Right lobe of liver (tissue), 4 donors: ENCODE measurements at regions not wholly inside any gene's neighbourhood (a gene's known extent, or its start where the extent isn't known, plus 50 kb on each side); places are given as distances from the start of the nearest gene placed in this dataset.

ENCODE experiments used
- POLR2A ChIP-seq: fragments of 450-650 bp; IDR thresholded peaks from one replicate; pipeline ENCODE4 v1.6.1; 2017; ENCODE audit warnings: antibody characterized with exemption, mild to moderate bottlenecking
- TF ChIP-seq, protein P1 (sequence below), 4 donors: fragments of 200-600 bp in 3 of 4; fragments of 450-650 bp in 1 of 4; IDR thresholded peaks; one replicate each; pipeline versions ENCODE4 v1.5.1 to v1.8.0; 2016 to 2022; ENCODE audit warnings: antibody characterized with exemption in 4 of 4, mild to moderate bottlenecking in 2 of 4
- donor health status: DM: no; HTN: no; CAD: no.
- donor health status: DM: no; HTN: no; CAD: no.
- donor health status: DM: no; HTN: yes; CAD: no.

GRCh38 chr4:159052315-159052714, 50.6 kb upstream of the RAPGEF2 start:
- TF ChIP-seq, protein P1, sequence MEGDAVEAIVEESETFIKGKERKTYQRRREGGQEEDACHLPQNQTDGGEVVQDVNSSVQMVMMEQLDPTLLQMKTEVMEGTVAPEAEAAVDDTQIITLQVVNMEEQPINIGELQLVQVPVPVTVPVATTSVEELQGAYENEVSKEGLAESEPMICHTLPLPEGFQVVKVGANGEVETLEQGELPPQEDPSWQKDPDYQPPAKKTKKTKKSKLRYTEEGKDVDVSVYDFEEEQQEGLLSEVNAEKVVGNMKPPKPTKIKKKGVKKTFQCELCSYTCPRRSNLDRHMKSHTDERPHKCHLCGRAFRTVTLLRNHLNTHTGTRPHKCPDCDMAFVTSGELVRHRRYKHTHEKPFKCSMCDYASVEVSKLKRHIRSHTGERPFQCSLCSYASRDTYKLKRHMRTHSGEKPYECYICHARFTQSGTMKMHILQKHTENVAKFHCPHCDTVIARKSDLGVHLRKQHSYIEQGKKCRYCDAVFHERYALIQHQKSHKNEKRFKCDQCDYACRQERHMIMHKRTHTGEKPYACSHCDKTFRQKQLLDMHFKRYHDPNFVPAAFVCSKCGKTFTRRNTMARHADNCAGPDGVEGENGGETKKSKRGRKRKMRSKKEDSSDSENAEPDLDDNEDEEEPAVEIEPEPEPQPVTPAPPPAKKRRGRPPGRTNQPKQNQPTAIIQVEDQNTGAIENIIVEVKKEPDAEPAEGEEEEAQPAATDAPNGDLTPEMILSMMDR (IDR thresholded peaks at IDR 0.05) = no peak
- no peak for TF ChIP-seq POLR2A
